WTC11 (cell line): ENCODE measurements at regions not wholly inside any gene's neighbourhood (a gene's known extent, or its start where the extent isn't known, plus 50 kb on each side); places are given as distances from the start of the nearest gene placed in this dataset.

ENCODE experiments used
- ATAC-seq: fragments of 200-7000 bp; cut with Tn5 transposase; 2 replicates; pipeline ENCODE4 v1.10.0; 2021; ENCODE audit warnings: mild to moderate bottlenecking, moderate library complexity
- CTCF ChIA-PET: fragments of 300-600 bp; sonication (Branson Sonifier 250); formaldehyde crosslinking; loops from one replicate; lab custom pipeline; 2021; ENCODE audit warnings: antibody characterized with exemption; lab: Charles Lee
- POLR2A ChIA-PET: fragments of 350-600 bp; sonication (Branson Sonifier 250); formaldehyde crosslinking; loops from one replicate; lab custom pipeline; 2021; ENCODE audit warnings: antibody characterized with exemption; lab: Charles Lee
- DNase-seq: peaks from one replicate; pipeline ENCODE4 v3.0.0; 2021; ENCODE audit warnings: low spot score
- H3K27ac Mint-ChIP-seq: 2 replicates; pipeline ENCODE4 v1.8.0; 2021; ENCODE audit warnings: mixed read lengths
- H3K27me3 Mint-ChIP-seq: 2 replicates; pipeline ENCODE4 v1.8.0; 2021; ENCODE audit warnings: low read depth, mild to moderate bottlenecking, moderate library complexity, mixed read lengths
- H3K36me3 Mint-ChIP-seq: 2 replicates; pipeline ENCODE4 v1.8.0; 2021; ENCODE audit warnings: mixed read lengths
- H3K4me1 Mint-ChIP-seq: 2 replicates; pipeline ENCODE4 v1.8.0; 2022; ENCODE audit warnings: mixed read lengths
- H3K4me3 Mint-ChIP-seq: 2 replicates; pipeline ENCODE4 v1.8.0; 2021; ENCODE audit warnings: mild to moderate bottlenecking, moderate library complexity, mixed read lengths
- H3K9me3 Mint-ChIP-seq: 2 replicates; pipeline ENCODE4 v1.8.0; 2021; ENCODE audit warnings: mixed read lengths
- ATF1 ChIP-seq: sonication (generic); formaldehyde crosslinking; IDR thresholded peaks from 2 replicates; pipeline ENCODE4 v1.8.1; 2023; ENCODE audit warnings: mild to moderate bottlenecking, moderate library complexity, missing genetic modification reagents
- ATF6 ChIP-seq: sonication (generic); formaldehyde crosslinking; IDR thresholded peaks from 2 replicates; pipeline ENCODE4 v1.8.1; 2023; ENCODE audit warnings: mild to moderate bottlenecking, missing genetic modification reagents
- E2F4 ChIP-seq: sonication (generic); formaldehyde crosslinking; IDR thresholded peaks from 2 replicates; pipeline ENCODE4 v1.8.1; 2022; ENCODE audit warnings: low read depth, mild to moderate bottlenecking, moderate library complexity, missing genetic modification reagents, borderline replicate concordance
- EMX1 ChIP-seq: fragments of 250-450 bp; sonication (Bioruptor Pico); IDR thresholded peaks from 2 replicates; pipeline ENCODE4 v1.8.0; 2021; ENCODE audit warnings: mild to moderate bottlenecking
- ESRRA ChIP-seq: sonication (generic); formaldehyde crosslinking; IDR thresholded peaks from 2 replicates; pipeline ENCODE4 v1.8.1; 2022; ENCODE audit warnings: mild to moderate bottlenecking, missing genetic modification reagents, borderline replicate concordance
- FOXK1 ChIP-seq: sonication (generic); formaldehyde crosslinking; IDR thresholded peaks from 2 replicates; pipeline ENCODE4 v1.8.0; 2022; ENCODE audit warnings: mild to moderate bottlenecking, moderate library complexity, missing genetic modification reagents
- IRF1 ChIP-seq: sonication (generic); formaldehyde crosslinking; IDR thresholded peaks from 2 replicates; pipeline ENCODE4 v1.8.0; 2023; ENCODE audit warnings: missing genetic modification reagents
- MAX ChIP-seq: sonication (generic); formaldehyde crosslinking; IDR thresholded peaks from 2 replicates; pipeline ENCODE4 v1.8.0; 2022; ENCODE audit warnings: mild to moderate bottlenecking, missing genetic modification reagents
- NR2C2 ChIP-seq: sonication (generic); formaldehyde crosslinking; IDR thresholded peaks from 2 replicates; pipeline ENCODE4 v1.8.0; 2022; ENCODE audit warnings: mild to moderate bottlenecking, missing genetic modification reagents
- RELA ChIP-seq: sonication (generic); formaldehyde crosslinking; IDR thresholded peaks from 2 replicates; pipeline ENCODE4 v1.8.1; 2022; ENCODE audit warnings: missing genetic modification reagents, mild to moderate bottlenecking, borderline replicate concordance
- SOX15 ChIP-seq: fragments of 250-450 bp; sonication (Bioruptor Pico); IDR thresholded peaks from 2 replicates; pipeline ENCODE4 v1.9.0; 2021; ENCODE audit warnings: mild to moderate bottlenecking
- USF2 ChIP-seq: sonication (generic); formaldehyde crosslinking; IDR thresholded peaks from 2 replicates; pipeline ENCODE4 v1.8.1; 2023; ENCODE audit warnings: mild to moderate bottlenecking, missing genetic modification reagents, moderate library complexity
- ZNF263 ChIP-seq: sonication (generic); formaldehyde crosslinking; IDR thresholded peaks from 2 replicates; pipeline ENCODE4 v1.8.1; 2022; ENCODE audit warnings: low read depth, mild to moderate bottlenecking, moderate library complexity, missing genetic modification reagents
- ZNF281 ChIP-seq: sonication (generic); formaldehyde crosslinking; IDR thresholded peaks from 2 replicates; pipeline ENCODE4 v1.8.0; 2023; ENCODE audit warnings: mild to moderate bottlenecking, missing genetic modification reagents
- ZNF416 ChIP-seq: fragments of 250-450 bp; sonication (Bioruptor Pico); IDR thresholded peaks from 2 replicates; pipeline ENCODE4 v1.9.0; 2021; ENCODE audit warnings: mild to moderate bottlenecking, inconsistent platforms
- ZNF423 ChIP-seq: fragments of 250-450 bp; sonication (Bioruptor Pico); IDR thresholded peaks from 2 replicates; pipeline ENCODE4 v2.1.2; 2022; ENCODE audit warnings: mild to moderate bottlenecking, moderate library complexity
- ZNF512 ChIP-seq: sonication (generic); formaldehyde crosslinking; IDR thresholded peaks from 2 replicates; pipeline ENCODE4 v1.8.1; 2022; ENCODE audit warnings: missing genetic modification reagents, borderline replicate concordance
- ZNF532 ChIP-seq: fragments of 250-450 bp; sonication (Bioruptor Pico); IDR thresholded peaks from 2 replicates; pipeline ENCODE4 v1.9.0; 2021; ENCODE audit warnings: mild to moderate bottlenecking, borderline replicate concordance
- ZNF671 ChIP-seq: fragments of 250-450 bp; sonication (Bioruptor Pico); IDR thresholded peaks from 2 replicates; pipeline ENCODE4 v1.8.0; 2021; ENCODE audit warnings: mild to moderate bottlenecking
- ZSCAN18 ChIP-seq: fragments of 250-450 bp; sonication (Bioruptor Pico); IDR thresholded peaks from 2 replicates; pipeline ENCODE4 v2.1.2; 2022; ENCODE audit warnings: mild to moderate bottlenecking, moderate library complexity

GRCh38 chr4:28776004-28776403 is 1915.4 kb downstream of the STIM2 start:
- H3K4me1 Mint-ChIP-seq, result peaks cover 4% of the 10 kb centered on the region; the same call in 1 of the 2 replicates
- H3K36me3 Mint-ChIP-seq, result no peaks in the 10 kb centered on the region
- no peak overlapping the region for H3K4me3 Mint-ChIP-seq
- H3K27me3 Mint-ChIP-seq, result no peaks in the 10 kb centered on the region
- H3K27ac Mint-ChIP-seq, result no peak overlapping the region
- H3K9me3 Mint-ChIP-seq, result no peaks in the 10 kb centered on the region
- ChIA-PET POLR2A (no interaction called here), CTCF (no interaction called here)
- no peak for TF ChIP-seq IRF1
- no peak for TF ChIP-seq ZNF532 (CRISPR knock-in tag)
- no peak for TF ChIP-seq ZNF416
- no peak for TF ChIP-seq USF2
- no peak for TF ChIP-seq EMX1
- no peak for TF ChIP-seq ATF1 (CRISPR knock-in tag)
- TF ChIP-seq ATF6 (CRISPR knock-in tag), result no peak
- no peak for TF ChIP-seq ZNF512
- no peak for TF ChIP-seq ESRRA (CRISPR knock-in tag)
- no peak for TF ChIP-seq ZNF263 (CRISPR knock-in tag)
- TF ChIP-seq ZNF423 (CRISPR knock-in tag), result no peak
- TF ChIP-seq SOX15, result no peak
- TF ChIP-seq E2F4 (CRISPR knock-in tag), result no peak
- TF ChIP-seq RELA (CRISPR knock-in tag), result no peak
- no peak for TF ChIP-seq ZNF281 (CRISPR knock-in tag)
- no peak for TF ChIP-seq FOXK1 (CRISPR knock-in tag)
- TF ChIP-seq ZNF671 (CRISPR knock-in tag), result no peak
- no peak for TF ChIP-seq NR2C2 (CRISPR knock-in tag)
- no peak for TF ChIP-seq ZSCAN18 (CRISPR knock-in tag)
- TF ChIP-seq MAX (CRISPR knock-in tag), result no peak
- DNase-seq (no peak), ATAC-seq (no peak)
